Stomach (tissue), 8 donors: ENCODE measurements at regions not wholly inside any gene's neighbourhood (a gene's known extent, or its start where the extent isn't known, plus 50 kb on each side); places are given as distances from the start of the nearest gene placed in this dataset.

ENCODE experiments used
- DNase-seq, 2 donors: peaks; one replicate each; pipeline versions ENCODE4 v3.0.0 to v3.0.0-alpha.2; 2013 to 2019
- H3K27ac ChIP-seq, 5 donors: fragments of 200-600 bp in 4 of 5; sonication (generic) in 4 of 5; one replicate each; pipeline ENCODE4 v1.5.1; 2013 to 2019; ENCODE audit warnings: mild to moderate bottlenecking in 1 of 5, moderate library complexity in 1 of 5
- H3K27me3 ChIP-seq, 3 donors: fragments of 200-600 bp; sonication (generic); one replicate each; pipeline ENCODE4 v1.5.1; 2017 to 2019; ENCODE audit warnings: mixed run types in 1 of 3
- H3K36me3 ChIP-seq, 4 donors: fragments of 200-600 bp; sonication (generic); 1 replicate in 3 of 4; 2 replicates in 1 of 4; pipeline ENCODE4 v1.5.1; 2016 to 2019
- H3K4me1 ChIP-seq, 4 donors: fragments of 200-600 bp; sonication (generic); one replicate each; pipeline ENCODE4 v1.5.1; 2016 to 2019
- H3K4me3 ChIP-seq, 4 donors: fragments of 200-600 bp; sonication (generic) in 3 of 4; one replicate each; pipeline ENCODE4 v1.5.1; 2016 to 2019; ENCODE audit warnings: mild to moderate bottlenecking in 1 of 4
- H3K9me3 ChIP-seq, 4 donors: fragments of 200-600 bp; sonication (generic); one replicate each; pipeline ENCODE4 v1.5.1; 2016 to 2019
- CTCF ChIP-seq, 7 experiments: fragments of 450-650 bp in 4 of 7; fragments of 200-600 bp in 3 of 7; sonication (generic) in 3 of 7; IDR thresholded peaks; one replicate each; pipeline ENCODE4 v1.5.1; 2016 to 2019; ENCODE audit warnings: antibody characterized with exemption in 7 of 7, control low read depth in 2 of 7, mild to moderate bottlenecking in 1 of 7
- EP300 ChIP-seq: sonication (generic); formaldehyde crosslinking; IDR thresholded peaks from one replicate; pipeline ENCODE4 v1.6.1; 2017; ENCODE audit warnings: antibody characterized with exemption
- POLR2A ChIP-seq, 4 donors: fragments of 450-650 bp; IDR thresholded peaks; one replicate each; pipeline ENCODE4 v1.6.1; 2016; ENCODE audit warnings: antibody characterized with exemption in 4 of 4, control low read depth in 2 of 4, mild to moderate bottlenecking in 1 of 4, moderate library complexity in 1 of 4
- POLR2AphosphoS5 ChIP-seq, 3 donors: sonication (generic); formaldehyde crosslinking; IDR thresholded peaks; one replicate each; pipeline ENCODE4 v1.6.1; 2016; ENCODE audit warnings: antibody characterized with exemption in 3 of 3
- WGBS, 5 donors: extraction: QIAGEN DNeasy Blood & Tissue Kit in 3 of 5; methylation state at CpG; one replicate each; pipeline versions ENCODE4 v1.1.5 to v1.1.7; 2013 to 2018; 5-methylcytosine and 5-hydroxymethylcytosine counted together
- intact Hi-C: fragments of 100-400 bp; cut with DNase I; formaldehyde crosslinking; loops from one replicate; pipeline ENCODE4 v1.15.1; 2023; ENCODE audit warnings: low total_unique reads
- donor health status: healthy with polysubstance abuse.
- donor health status: Bipolar disorder and iron deficiency.
- donor health status: healthy.

- no peak for DNase-seq
- WGBS, 5 donors, result 72 to 86% (median 84%) methylated on average over 2 of the region's 2 CpGs
- H3K27ac ChIP-seq, result no peak overlapping the region
These were observed 162.3 kb downstream of the TGFB2 start for GRCh38 chr1:218507355-218508002.

GRCh38 chr1:218510153-218510772, 165.1 kb downstream of the TGFB2 start:
- 80 to 93% (median 90%) methylated on average over 6 of the region's 6 CpGs for WGBS, 5 donors
- Histone ChIP-seq H3K36me3 (no peaks in the 10 kb centered on the region), H3K27ac (no peak overlapping the region), H3K27me3 (no peaks in the 10 kb centered on the region), H3K4me1 (no peaks in the 10 kb centered on the region), H3K9me3 (peaks cover 5 to 17% (median 12%) of the 10 kb centered on the region in 4 donors), H3K4me3 (no peak overlapping the region)
- no peak for DNase-seq
- intact Hi-C loops, result no loop called here
- TF ChIP-seq POLR2A (IDR thresholded peaks at IDR 0.05), result no peak

More at GRCh38 chr1:218507355-218508002, 162.3 kb downstream of the TGFB2 start:
- Histone ChIP-seq H3K27me3 (no peaks in the 10 kb centered on the region), H3K36me3 (no peaks in the 10 kb centered on the region), H3K4me3 (no peak overlapping the region), H3K4me1 (no peaks in the 10 kb centered on the region), H3K9me3 (peaks cover 5 to 17% (median 12%) of the 10 kb centered on the region in 4 donors)
- intact Hi-C loops, result no loop called here
- no peak for TF ChIP-seq EP300
- no peak for TF ChIP-seq POLR2A (IDR thresholded peaks at IDR 0.05)
- TF ChIP-seq POLR2AphosphoS5 (IDR thresholded peaks at IDR 0.05), result no peak
- no peak for TF ChIP-seq CTCF (IDR thresholded peaks at IDR 0.05)

GRCh38 chr1:218513328-218513727, 168.2 kb downstream of the TGFB2 start:
- WGBS, 5 donors, result 84 to 97% (median 86%) methylated on average over 3 of the region's 3 CpGs
- Histone ChIP-seq H3K27ac (no peak overlapping the region), H3K9me3 (peaks cover 0 to 4% (median under 1%) of the 10 kb centered on the region in 4 donors), H3K27me3 (no peaks in the 10 kb centered on the region), H3K36me3 (no peaks in the 10 kb centered on the region), H3K4me1 (no peaks in the 10 kb centered on the region), H3K4me3 (no peak overlapping the region)
- DNase-seq, result no peak
- intact Hi-C loops, result no loop called here
- TF ChIP-seq EP300 (no peak), POLR2A (IDR thresholded peaks at IDR 0.05) (no peak), POLR2AphosphoS5 (IDR thresholded peaks at IDR 0.05) (no peak), CTCF (IDR thresholded peaks at IDR 0.05) (no peak)

DNA sequence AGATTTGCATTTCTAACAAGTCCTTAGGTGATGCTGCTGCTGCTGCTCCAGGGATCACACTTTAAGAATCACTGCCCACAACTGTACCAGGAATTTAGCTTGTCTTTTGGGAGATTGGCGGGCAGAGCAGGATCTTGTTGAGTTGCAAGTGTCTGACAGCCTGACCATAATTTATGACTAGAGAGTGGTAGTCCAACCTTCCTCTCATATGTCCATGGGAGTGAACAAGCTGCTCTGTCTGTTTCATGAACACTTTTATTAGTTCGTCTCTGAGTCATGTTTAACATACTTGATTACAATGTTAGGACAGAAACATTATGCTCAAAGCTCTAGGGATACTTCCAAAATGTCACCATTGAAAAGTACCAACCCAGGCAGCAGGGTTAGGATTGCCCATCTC, 169.6 kb downstream of the TGFB2 start:
- Histone ChIP-seq H3K27ac (no peak overlapping the region), H3K36me3 (no peaks in the 10 kb centered on the region), H3K4me3 (no peak overlapping the region), H3K4me1 (no peaks in the 10 kb centered on the region), H3K9me3 (no peaks in the 10 kb centered on the region), H3K27me3 (no peaks in the 10 kb centered on the region)
- WGBS, 5 donors, result 82 to 94% (median 88%) methylated on average over 2 of the region's 2 CpGs
- DNase-seq, result no peak
- no peak for TF ChIP-seq POLR2A (IDR thresholded peaks at IDR 0.05)
- TF ChIP-seq POLR2AphosphoS5 (IDR thresholded peaks at IDR 0.05), result no peak
- TF ChIP-seq EP300, result no peak
- TF ChIP-seq CTCF (IDR thresholded peaks at IDR 0.05), result no peak
- intact Hi-C loops, result no loop called here

DNA sequence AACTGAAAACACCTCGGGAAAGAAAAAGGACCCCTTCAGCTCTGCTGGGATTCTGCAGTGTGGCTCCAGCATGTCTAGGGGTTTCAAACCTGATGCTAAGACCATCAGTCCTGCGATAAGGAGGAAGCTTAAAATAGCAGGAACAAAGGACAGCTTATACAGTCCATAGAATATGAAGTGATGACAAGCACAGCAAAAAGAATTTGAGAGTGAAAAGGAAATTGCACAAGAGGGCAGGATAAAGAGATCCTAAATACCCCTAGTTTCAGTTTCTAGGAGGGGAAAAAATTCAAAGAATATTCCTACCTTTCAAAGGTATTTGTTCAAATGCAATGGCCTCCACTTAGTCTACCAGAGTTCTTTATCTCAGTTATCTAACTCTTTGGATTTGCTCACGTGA, 171.4 kb downstream of the TGFB2 start:
- H3K36me3 ChIP-seq, result no peaks in the 10 kb centered on the region
- H3K27me3 ChIP-seq, result no peaks in the 10 kb centered on the region
- no peaks in the 10 kb centered on the region for H3K4me1 ChIP-seq
- no peak overlapping the region for H3K27ac ChIP-seq
- no peak overlapping the region for H3K4me3 ChIP-seq
- intact Hi-C loops, result no loop called here
- no peak for DNase-seq
- no peaks in the 10 kb centered on the region for H3K9me3 ChIP-seq
- WGBS, 5 donors, result 65 to 79% (median 72%) methylated on average over 3 of the region's 3 CpGs
- TF ChIP-seq POLR2AphosphoS5 (IDR thresholded peaks at IDR 0.05), result no peak
- no peak for TF ChIP-seq CTCF (IDR thresholded peaks at IDR 0.05)
- no peak for TF ChIP-seq EP300
- no peak for TF ChIP-seq POLR2A (IDR thresholded peaks at IDR 0.05)
